ENCODE measurements at regions not wholly inside any gene's neighbourhood (a gene's known extent, or its start where the extent isn't known, plus 50 kb on each side); places are given as distances from the start of the nearest gene placed in this dataset.
"Not testable (repeated sequence)": the region's sequence is repeated elsewhere in the genome, so short reads cannot be mapped to it uniquely, and the experiment has no call there.

DNA sequence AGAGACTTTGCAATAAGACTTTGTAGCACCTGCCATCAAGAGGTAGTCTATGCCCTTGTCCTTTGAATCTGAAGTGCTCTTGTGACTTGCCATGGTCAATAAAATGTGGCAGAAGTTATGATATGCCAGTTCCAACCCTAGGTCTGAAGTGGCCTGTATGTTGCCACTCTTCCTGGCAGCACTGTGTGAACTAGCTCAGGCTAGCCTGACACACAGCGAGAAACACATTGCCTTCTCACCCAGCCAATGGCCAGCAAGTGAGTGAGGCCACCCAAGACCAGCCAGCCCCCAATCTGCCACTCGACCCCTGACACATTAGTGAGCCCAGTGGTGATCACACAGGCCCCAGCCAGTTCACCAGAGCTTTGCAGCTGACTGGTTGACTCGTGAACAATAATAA, 52.7 kb upstream of the OSMR start:
- no peaks in the 10 kb centered on the region for H3K4me1 Mint-ChIP-seq
- DNase-seq (no peak), ATAC-seq (ENCODE audit: low read depth) (no peak)
- no peak overlapping the region for H3K27ac Mint-ChIP-seq
- POLR2A ChIA-PET, result no interaction called here
- H3K27me3 Mint-ChIP-seq, result peaks cover 6% of the 10 kb centered on the region
- H3K9me3 Mint-ChIP-seq, result no peaks in the 10 kb centered on the region
- no peaks in the 10 kb centered on the region for H3K36me3 Mint-ChIP-seq
- no peak overlapping the region for H3K4me3 Mint-ChIP-seq

DNA sequence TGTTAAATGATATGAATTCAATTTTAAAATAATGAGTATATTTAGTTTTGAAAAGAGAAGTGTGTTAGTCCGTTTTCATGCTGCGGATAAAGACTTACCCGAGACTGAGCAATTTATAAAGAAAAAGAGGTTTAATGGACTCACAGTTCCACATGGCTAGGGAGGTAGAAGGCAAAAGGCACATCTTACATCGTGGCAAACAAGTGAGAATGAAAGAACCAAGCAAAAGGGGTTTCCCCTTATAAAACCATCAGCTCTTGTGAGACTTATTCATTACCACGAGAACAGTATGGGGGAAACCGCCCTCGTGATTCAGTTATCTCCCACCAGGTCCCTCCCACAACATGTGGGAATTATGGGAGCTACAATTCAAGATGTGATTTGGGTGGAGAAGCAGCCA, 51.8 kb upstream of the OSMR start:
- H3K36me3 Mint-ChIP-seq; H3K9me3 Mint-ChIP-seq; ATAC-seq (ENCODE audit: low read depth); H3K27me3 Mint-ChIP-seq; POLR2A ChIA-PET; H3K27ac Mint-ChIP-seq; DNase-seq; H3K4me1 Mint-ChIP-seq; H3K4me3 Mint-ChIP-seq: not testable (repeated sequence)

GRCh38 chr5:38794986-38795385, 50.8 kb upstream of the OSMR start:
- POLR2A ChIA-PET, result no interaction called here
- Mint-ChIP-seq H3K27ac (no peak overlapping the region), H3K36me3 (no peaks in the 10 kb centered on the region), H3K27me3 (peaks cover 6% of the 10 kb centered on the region), H3K4me3 (no peak overlapping the region), H3K9me3 (no peaks in the 10 kb centered on the region), H3K4me1 (no peaks in the 10 kb centered on the region)
- ATAC-seq (ENCODE audit: low read depth) (no peak), DNase-seq (no peak)

DNA sequence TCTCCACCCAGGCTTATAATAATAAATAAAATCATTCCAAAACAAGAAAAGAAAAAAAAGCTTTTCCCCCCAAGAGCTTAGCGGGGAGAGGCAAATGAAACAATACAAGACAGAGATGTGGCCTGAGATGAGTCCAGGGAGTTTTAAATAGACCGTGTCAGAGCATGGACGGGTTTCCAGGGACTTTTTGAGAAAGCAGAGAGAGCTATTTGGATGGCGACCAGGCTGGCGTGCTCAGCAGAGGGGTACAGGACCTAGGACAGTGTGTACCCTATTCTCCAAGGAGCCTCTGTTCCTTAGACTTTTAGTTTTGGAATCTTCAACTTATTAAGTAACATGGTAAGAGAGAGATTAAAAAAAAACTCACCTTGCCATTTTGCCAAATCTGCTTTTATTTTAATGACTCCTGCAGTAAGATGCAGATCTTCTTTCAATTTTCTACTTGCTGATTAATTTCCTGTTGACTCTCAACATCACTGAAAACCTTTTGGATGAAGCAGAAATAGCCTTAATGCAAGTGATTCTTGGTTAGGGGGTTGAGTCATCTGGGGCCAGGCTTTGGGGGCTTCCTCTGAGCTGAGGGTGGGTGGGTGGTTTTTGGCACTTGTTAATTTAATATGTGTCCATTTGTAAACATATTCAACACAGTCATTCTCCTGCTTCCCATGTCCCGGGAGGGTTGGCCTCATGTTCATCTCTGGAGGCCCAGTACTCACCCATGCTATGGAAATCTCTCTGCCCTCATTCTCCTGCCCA, 49.6 kb upstream of the OSMR start:
- no peaks in the 10 kb centered on the region for H3K36me3 Mint-ChIP-seq
- no peak for DNase-seq
- no peak overlapping the region for H3K27ac Mint-ChIP-seq
- H3K27me3 Mint-ChIP-seq, result peaks cover 8% of the 10 kb centered on the region
- no peaks in the 10 kb centered on the region for H3K4me1 Mint-ChIP-seq
- POLR2A ChIA-PET, result no interaction called here
- no peaks in the 10 kb centered on the region for H3K9me3 Mint-ChIP-seq
- ATAC-seq (ENCODE audit: low read depth), result no peak
- no peak overlapping the region for H3K4me3 Mint-ChIP-seq
